ENCODE measurements at regions not wholly inside any gene's neighbourhood (a gene's known extent, or its start where the extent isn't known, plus 50 kb on each side); places are given as distances from the start of the nearest gene placed in this dataset.

DNA sequence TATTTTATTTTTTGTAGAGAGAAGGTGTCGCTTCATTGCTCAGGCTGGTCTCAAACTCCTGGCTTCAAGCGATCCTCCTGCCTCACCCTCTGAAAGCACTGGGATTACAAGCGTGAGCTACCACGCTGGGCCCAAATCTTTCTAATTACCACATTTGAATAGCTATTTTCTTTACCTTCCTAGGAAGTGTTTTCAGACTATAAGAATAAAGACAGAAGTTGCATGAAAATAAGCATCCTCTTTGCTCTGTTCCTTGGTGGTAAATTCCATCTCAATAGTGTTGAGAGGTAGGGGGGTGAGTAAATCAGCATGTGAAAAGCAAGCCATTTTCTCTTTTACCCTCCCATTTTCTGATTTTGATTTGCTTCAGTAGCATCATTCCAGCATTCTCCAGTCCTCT, 122.4 kb downstream of the LARP7 start:
- TF ChIP-seq, protein P1, sequence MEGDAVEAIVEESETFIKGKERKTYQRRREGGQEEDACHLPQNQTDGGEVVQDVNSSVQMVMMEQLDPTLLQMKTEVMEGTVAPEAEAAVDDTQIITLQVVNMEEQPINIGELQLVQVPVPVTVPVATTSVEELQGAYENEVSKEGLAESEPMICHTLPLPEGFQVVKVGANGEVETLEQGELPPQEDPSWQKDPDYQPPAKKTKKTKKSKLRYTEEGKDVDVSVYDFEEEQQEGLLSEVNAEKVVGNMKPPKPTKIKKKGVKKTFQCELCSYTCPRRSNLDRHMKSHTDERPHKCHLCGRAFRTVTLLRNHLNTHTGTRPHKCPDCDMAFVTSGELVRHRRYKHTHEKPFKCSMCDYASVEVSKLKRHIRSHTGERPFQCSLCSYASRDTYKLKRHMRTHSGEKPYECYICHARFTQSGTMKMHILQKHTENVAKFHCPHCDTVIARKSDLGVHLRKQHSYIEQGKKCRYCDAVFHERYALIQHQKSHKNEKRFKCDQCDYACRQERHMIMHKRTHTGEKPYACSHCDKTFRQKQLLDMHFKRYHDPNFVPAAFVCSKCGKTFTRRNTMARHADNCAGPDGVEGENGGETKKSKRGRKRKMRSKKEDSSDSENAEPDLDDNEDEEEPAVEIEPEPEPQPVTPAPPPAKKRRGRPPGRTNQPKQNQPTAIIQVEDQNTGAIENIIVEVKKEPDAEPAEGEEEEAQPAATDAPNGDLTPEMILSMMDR (IDR thresholded peaks at IDR 0.05) = no peak
- TF ChIP-seq EP300 (IDR thresholded peaks at IDR 0.05) (no peak), POLR2A (IDR thresholded peaks at IDR 0.05) (no peak)
- no peaks in the 10 kb centered on the region for H3K9me3 ChIP-seq
- no peak overlapping the region for H3K27ac ChIP-seq
- H3K4me1 ChIP-seq = no peaks in the 10 kb centered on the region
- 68 to 71% methylated on average over 4 of the region's 4 CpGs for WGBS, 2 donors
- no peaks in the 10 kb centered on the region for H3K27me3 ChIP-seq
- no peak overlapping the region for H3K4me3 ChIP-seq
- H3K36me3 ChIP-seq = no peaks in the 10 kb centered on the region
- no peak for DNase-seq (ENCODE audit: low spot score in 2 of 2)

DNA sequence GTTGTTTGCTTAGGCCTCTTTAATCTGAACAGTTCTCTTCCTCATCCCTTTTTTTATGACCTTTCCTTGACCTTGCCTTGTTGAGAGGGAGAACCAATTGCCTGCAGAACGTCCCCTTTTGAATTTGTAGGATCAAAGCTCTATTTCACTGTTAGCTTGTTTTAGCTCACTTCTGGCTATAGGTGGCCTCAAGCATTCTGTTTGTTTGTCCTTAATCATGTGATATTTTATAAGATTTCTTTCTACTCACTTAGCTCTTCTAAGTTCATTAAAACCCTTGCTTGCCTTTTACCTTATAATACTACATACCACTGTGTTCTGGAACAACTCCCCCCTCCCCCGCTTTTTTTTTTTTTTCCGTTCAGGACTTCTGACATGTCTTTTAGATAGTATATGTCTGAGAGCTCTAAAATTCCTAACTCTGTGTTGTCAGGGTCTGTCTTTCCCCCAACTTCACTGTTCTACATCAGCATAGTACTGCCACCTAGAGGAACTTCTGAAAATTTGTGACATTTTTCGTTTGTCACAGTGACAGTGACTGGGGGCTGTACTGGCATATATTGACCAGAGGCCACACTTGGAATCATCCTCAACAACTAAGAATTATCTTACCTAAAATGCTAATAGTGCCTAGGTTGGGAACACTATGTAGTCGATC, 128.5 kb downstream of the LARP7 start:
- no peaks in the 10 kb centered on the region for H3K36me3 ChIP-seq
- WGBS, 2 donors = 19 to 20% methylated on average over 5 of the region's 5 CpGs
- no peak overlapping the region for H3K4me3 ChIP-seq
- TF ChIP-seq EP300 (IDR thresholded peaks at IDR 0.05) = no peak
- TF ChIP-seq POLR2A (IDR thresholded peaks at IDR 0.05) = no peak
- TF ChIP-seq, protein P1 (IDR thresholded peaks at IDR 0.05) = peak in 2 of 5 experiments; percentile 26 to 44
- no peaks in the 10 kb centered on the region for H3K27me3 ChIP-seq
- H3K9me3 ChIP-seq = no peaks in the 10 kb centered on the region
- H3K27ac ChIP-seq = no peak overlapping the region
- H3K4me1 ChIP-seq = no peaks in the 10 kb centered on the region
- no peak for DNase-seq (ENCODE audit: low spot score in 2 of 2)

DNA sequence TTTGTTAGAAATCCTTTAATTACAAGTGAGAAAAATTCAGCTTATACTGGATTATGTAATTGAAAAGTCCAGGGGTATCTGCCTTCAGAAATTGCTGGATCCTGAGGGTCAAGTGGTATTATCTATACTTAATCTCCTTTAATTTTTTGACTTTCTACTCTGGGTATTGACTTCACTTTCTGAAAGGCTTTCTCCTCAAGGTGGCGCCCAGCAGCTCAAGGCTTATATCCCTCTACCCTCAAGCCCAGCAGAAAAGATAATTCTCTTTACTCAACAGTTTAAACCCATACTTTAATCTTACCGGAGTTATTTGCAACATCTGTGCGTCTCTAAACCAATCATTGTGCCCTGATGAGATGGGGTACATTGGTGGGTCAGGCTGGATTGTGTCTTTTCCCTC, 129.5 kb downstream of the LARP7 start:
- no peak overlapping the region for H3K4me3 ChIP-seq
- TF ChIP-seq POLR2A (IDR thresholded peaks at IDR 0.05) = no peak
- TF ChIP-seq, protein P1 (IDR thresholded peaks at IDR 0.05) = peak in 3 of 5 experiments; percentile 26 to 33 (median 27)
- TF ChIP-seq EP300 (IDR thresholded peaks at IDR 0.05) = no peak
- H3K27ac ChIP-seq = no peak overlapping the region
- H3K9me3 ChIP-seq = no peaks in the 10 kb centered on the region
- H3K4me1 ChIP-seq = no peaks in the 10 kb centered on the region
- DNase-seq (ENCODE audit: low spot score in 2 of 2) = peak in 1 of 2 donors; percentile 63
- no peaks in the 10 kb centered on the region for H3K27me3 ChIP-seq
- 26 to 49% methylated on average over 3 of the region's 3 CpGs for WGBS, 2 donors
- no peaks in the 10 kb centered on the region for H3K36me3 ChIP-seq

DNA sequence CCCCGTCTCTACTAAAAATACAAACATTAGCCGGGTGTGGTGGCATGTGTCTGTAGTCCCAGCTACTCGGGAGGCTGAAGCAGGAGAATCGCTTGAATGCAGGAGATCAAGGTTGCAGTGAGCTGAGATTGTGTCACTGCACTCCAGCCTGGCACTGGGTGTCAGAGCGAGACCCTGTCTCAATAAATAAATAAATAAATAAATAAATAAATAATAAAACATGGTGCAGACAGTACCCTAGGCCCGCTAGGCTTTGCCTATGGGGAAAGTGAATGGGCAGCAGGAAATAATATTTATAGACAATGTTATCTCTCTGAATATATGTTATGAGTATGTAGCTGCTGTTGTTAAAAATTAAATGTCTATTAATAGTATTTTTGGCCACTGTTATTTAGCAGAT, 130.4 kb downstream of the LARP7 start:
- Histone ChIP-seq H3K4me1 (no peaks in the 10 kb centered on the region), H3K27ac (no peak overlapping the region), H3K36me3 (no peaks in the 10 kb centered on the region), H3K27me3 (no peaks in the 10 kb centered on the region), H3K9me3 (no peaks in the 10 kb centered on the region), H3K4me3 (no peak overlapping the region)
- WGBS, 2 donors = 92 to 95% methylated on average over 6 of the region's 6 CpGs
- TF ChIP-seq, protein P1 (IDR thresholded peaks at IDR 0.05) = no peak
- no peak for TF ChIP-seq POLR2A (IDR thresholded peaks at IDR 0.05)
- no peak for TF ChIP-seq EP300 (IDR thresholded peaks at IDR 0.05)
- no peak for DNase-seq (ENCODE audit: low spot score in 2 of 2)

DNA sequence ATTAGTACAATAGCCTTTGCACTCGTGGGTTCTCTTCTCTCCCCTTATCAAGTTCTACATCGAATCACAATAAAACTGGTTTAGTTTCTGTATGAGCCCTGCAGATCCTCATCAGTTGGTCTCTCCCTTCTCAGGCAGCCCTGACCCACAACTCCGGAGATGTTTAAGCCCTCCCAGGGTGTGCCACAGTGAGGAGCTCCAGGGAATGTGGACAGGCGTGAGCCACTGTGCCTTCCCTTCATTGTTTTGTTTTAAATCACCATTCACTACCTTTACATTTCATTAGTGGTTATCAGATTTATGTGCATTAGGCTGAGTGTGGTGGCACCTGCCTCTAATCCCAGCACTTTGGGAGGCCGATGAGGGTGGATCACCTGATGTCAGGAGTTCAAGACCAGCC, 133.2 kb downstream of the LARP7 start:
- H3K4me3 ChIP-seq = no peak overlapping the region
- no peaks in the 10 kb centered on the region for H3K36me3 ChIP-seq
- H3K4me1 ChIP-seq = no peaks in the 10 kb centered on the region
- no peaks in the 10 kb centered on the region for H3K27me3 ChIP-seq
- no peaks in the 10 kb centered on the region for H3K9me3 ChIP-seq
- WGBS, 2 donors = 66 to 87% methylated on average over 5 of the region's 5 CpGs
- TF ChIP-seq, protein P1 (IDR thresholded peaks at IDR 0.05) = no peak
- TF ChIP-seq POLR2A (IDR thresholded peaks at IDR 0.05) (no peak), EP300 (IDR thresholded peaks at IDR 0.05) (no peak)
- no peak for DNase-seq (ENCODE audit: low spot score in 2 of 2)
- no peak overlapping the region for H3K27ac ChIP-seq
